Left ventricle myocardium inferior (tissue), 1 donor: ENCODE measurements at regions not wholly inside any gene's neighbourhood (a gene's known extent, or its start where the extent isn't known, plus 50 kb on each side); places are given as distances from the start of the nearest gene placed in this dataset.
A peak's percentile ranks its signal among the peaks of the same experiment; 100 is the strongest.

Source experiments
- DNase-seq: peaks from one replicate; pipeline ENCODE4 v3.0.0-alpha.2; 2020
- H3K27ac ChIP-seq: fragments of 200-600 bp; replicated peaks from 2 replicates; pipeline ENCODE4 v1.8.0; 2021
- H3K27me3 ChIP-seq: fragments of 200-600 bp; 2 replicates; pipeline ENCODE4 v1.8.0; 2021; ENCODE audit warnings: low read depth
- H3K36me3 ChIP-seq: fragments of 200-600 bp; 2 replicates; pipeline ENCODE4 v1.8.0; 2021
- H3K4me1 ChIP-seq: fragments of 200-600 bp; 2 replicates; pipeline ENCODE4 v1.8.0; 2021
- H3K4me3 ChIP-seq: fragments of 200-600 bp; 2 replicates; pipeline ENCODE4 v1.8.0; 2021; ENCODE audit warnings: mild to moderate bottlenecking, moderate library complexity
- H3K9me3 ChIP-seq: fragments of 200-600 bp; replicated peaks from 2 replicates; pipeline ENCODE4 v1.8.0; 2021
- intact Hi-C: fragments of 100-400 bp; cut with micrococcal nuclease; formaldehyde crosslinking; loops from one replicate; pipeline ENCODE4 v1.11.0; 2022
- TF ChIP-seq, protein P1 (sequence below): fragments of 200-600 bp; IDR thresholded peaks from 2 replicates; pipeline ENCODE4 v1.8.0; 2021; ENCODE audit warnings: antibody characterized with exemption, mild to moderate bottlenecking, borderline replicate concordance
- donor health status: DM: no; HTN: yes; CAD: no; lungs with severe emphysema.

DNA sequence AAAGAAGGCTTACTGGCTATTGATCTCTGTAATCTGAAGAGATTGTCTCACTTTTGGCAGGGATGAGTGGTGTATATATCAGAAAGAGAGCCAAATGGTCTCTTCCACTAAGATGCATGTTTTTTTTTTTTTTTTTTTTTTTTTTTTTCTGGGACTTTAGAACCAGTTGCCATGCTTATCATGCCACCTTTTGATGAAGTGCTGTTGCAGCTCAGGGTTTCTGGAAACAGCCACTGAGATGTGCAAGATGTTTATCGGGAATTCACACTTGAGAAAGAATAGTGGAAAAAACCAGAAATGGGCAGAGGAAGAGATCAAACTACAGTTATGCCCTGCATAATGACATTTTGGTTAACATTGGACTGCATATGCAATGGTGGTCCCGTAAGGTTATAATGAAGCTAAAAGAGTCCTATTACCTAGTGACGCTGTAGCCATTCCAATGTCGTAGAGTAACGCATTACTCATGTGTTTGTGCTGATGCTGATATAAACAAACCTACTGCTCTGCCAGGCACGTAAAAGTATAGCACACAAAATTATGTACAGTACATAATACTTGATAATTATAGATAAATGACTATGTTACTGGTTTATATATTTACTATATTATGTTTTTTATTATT is 121.0 kb downstream of the KLF5 start:
- no peak overlapping the region for H3K27ac ChIP-seq
- no peaks in the 10 kb centered on the region for H3K4me1 ChIP-seq
- intact Hi-C loops: no loop called here
- H3K4me3 ChIP-seq: no peak overlapping the region
- DNase-seq: no peak
- TF ChIP-seq, protein P1, sequence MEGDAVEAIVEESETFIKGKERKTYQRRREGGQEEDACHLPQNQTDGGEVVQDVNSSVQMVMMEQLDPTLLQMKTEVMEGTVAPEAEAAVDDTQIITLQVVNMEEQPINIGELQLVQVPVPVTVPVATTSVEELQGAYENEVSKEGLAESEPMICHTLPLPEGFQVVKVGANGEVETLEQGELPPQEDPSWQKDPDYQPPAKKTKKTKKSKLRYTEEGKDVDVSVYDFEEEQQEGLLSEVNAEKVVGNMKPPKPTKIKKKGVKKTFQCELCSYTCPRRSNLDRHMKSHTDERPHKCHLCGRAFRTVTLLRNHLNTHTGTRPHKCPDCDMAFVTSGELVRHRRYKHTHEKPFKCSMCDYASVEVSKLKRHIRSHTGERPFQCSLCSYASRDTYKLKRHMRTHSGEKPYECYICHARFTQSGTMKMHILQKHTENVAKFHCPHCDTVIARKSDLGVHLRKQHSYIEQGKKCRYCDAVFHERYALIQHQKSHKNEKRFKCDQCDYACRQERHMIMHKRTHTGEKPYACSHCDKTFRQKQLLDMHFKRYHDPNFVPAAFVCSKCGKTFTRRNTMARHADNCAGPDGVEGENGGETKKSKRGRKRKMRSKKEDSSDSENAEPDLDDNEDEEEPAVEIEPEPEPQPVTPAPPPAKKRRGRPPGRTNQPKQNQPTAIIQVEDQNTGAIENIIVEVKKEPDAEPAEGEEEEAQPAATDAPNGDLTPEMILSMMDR: no peak
- no peaks in the 10 kb centered on the region for H3K9me3 ChIP-seq
- H3K27me3 ChIP-seq: peaks cover 5% of the 10 kb centered on the region
- H3K36me3 ChIP-seq: no peaks in the 10 kb centered on the region

DNA sequence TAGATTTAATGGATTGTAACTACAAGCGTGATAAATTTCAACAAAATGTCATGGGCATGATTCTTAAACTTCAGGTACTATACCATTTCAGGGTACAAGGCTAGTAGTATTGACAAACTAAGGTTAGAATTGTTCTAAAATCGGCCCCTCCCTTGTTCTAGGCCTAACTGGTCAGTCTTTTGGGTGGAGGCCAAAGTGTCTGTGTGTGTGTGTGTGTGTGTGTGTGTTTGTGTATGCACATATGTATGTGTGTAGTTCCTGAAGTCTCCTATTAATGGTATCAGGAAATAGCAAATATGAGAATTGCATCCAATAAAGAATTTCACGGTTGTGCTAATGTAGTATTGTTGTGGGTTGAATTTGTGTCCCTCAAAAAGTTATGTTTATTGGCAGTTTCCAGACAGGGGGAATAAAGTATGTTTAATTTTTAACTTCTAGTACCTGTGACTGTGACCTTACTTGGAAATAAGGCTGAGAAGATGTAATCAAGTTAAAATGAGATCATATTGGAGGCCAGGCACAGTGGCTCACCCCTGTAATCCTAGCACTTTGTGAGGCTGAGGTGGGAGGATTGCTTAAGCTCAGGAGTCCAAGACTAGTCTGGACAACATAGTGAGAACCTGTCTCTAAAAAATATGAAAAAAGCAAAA is 119.2 kb downstream of the KLF5 start:
- no peak overlapping the region for H3K4me3 ChIP-seq
- no peaks in the 10 kb centered on the region for H3K4me1 ChIP-seq
- TF ChIP-seq, protein P1: no peak
- H3K9me3 ChIP-seq: no peaks in the 10 kb centered on the region
- intact Hi-C loops: no loop called here
- H3K27ac ChIP-seq: no peak overlapping the region
- peaks cover 5% of the 10 kb centered on the region for H3K27me3 ChIP-seq
- H3K36me3 ChIP-seq: no peaks in the 10 kb centered on the region
- DNase-seq: no peak

DNA sequence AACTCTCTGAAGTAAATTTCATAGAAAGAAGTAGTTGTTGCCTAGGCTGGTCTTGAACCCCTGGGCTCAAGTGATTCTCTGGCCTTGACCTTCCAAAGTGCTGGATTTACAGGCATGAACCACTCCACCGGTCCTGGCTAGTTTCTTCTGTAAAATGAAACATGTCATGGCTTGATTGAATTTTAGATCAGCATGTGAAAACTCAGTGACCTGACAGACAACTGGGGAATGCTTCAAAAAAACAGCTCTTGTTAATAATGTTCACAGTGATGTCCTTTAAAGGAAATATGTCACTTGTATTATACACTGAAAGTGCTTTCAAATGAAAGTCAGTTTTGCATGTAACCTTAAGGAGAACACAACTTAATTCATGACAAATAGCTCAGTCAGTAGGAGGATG is 118.2 kb downstream of the KLF5 start:
- DNase-seq: no peak
- H3K36me3 ChIP-seq: no peaks in the 10 kb centered on the region
- no peak overlapping the region for H3K27ac ChIP-seq
- no peak overlapping the region for H3K4me3 ChIP-seq
- TF ChIP-seq, protein P1: no peak
- H3K27me3 ChIP-seq: peaks cover 5% of the 10 kb centered on the region
- peaks cover 3% of the 10 kb centered on the region for H3K4me1 ChIP-seq
- intact Hi-C loops: no loop called here
- H3K9me3 ChIP-seq: no peaks in the 10 kb centered on the region

DNA sequence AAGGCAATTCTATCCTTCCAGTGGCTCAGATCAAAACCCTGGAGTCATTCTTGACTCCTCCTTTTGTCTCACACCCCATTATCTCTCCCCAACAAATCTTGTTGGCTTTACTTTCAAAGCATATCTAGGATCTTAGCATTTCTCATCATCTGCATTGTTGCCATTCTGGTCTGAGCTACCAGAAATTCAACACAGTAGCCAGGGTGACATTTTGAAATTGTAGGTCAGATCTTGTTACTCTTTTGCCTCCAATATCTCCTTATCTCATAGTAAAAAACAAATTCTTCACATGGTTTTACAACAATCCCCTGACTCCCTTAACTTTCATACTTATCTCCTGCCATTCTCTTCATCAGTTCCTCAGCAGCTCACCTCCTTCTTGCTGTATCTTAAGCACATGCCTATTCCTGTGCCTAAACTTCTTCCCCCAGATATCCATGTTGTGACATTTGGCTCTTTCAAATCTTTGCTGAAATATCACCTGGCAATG is 115.8 kb downstream of the KLF5 start:
- H3K27ac ChIP-seq: no peak overlapping the region
- H3K27me3 ChIP-seq: no peaks in the 10 kb centered on the region
- intact Hi-C loops: no loop called here
- no peak overlapping the region for H3K4me3 ChIP-seq
- TF ChIP-seq, protein P1: no peak
- peaks cover 3% of the 10 kb centered on the region for H3K4me1 ChIP-seq
- no peak for DNase-seq
- H3K9me3 ChIP-seq: no peaks in the 10 kb centered on the region
- H3K36me3 ChIP-seq: no peaks in the 10 kb centered on the region

DNA sequence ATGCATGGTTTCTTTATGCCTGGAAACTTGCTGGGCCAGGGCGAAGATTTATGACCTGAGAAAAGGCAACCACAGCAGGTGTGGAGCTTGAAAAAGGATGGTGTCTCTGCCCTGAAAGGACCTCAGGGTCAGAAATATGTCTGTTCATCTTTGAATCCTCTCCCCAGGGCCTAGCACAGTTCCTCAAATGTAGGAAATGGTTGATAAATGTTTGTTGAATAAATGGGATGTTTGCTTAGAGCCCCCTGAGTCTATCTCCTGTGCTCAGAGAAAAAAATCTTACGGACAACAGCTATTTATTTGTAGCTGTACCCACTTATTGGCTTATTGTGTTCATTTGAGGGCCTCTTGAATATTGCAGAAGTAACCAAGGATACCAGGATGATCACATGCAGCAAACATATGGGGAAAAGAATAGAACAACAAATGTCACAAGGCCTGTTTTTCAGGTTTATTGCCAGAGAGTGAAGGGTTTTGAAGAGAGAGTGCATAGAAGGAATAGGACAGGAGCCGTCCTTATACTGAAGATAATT is 114.5 kb downstream of the KLF5 start:
- no peaks in the 10 kb centered on the region for H3K36me3 ChIP-seq
- no peaks in the 10 kb centered on the region for H3K27me3 ChIP-seq
- H3K4me3 ChIP-seq: no peak overlapping the region
- no peaks in the 10 kb centered on the region for H3K9me3 ChIP-seq
- intact Hi-C loops: no loop called here
- H3K4me1 ChIP-seq: peaks cover 3% of the 10 kb centered on the region
- TF ChIP-seq, protein P1: no peak
- no peak for DNase-seq
- peak overlapping the region; percentile 47 for H3K27ac ChIP-seq
